A549 (cell line): ENCODE measurements at regions not wholly inside any gene's neighbourhood (a gene's known extent, or its start where the extent isn't known, plus 50 kb on each side); places are given as distances from the start of the nearest gene placed in this dataset.

Source experiments
- CTCF ChIP-seq: fragments of >200 bp; sonication (Bioruptor Twin); formaldehyde crosslinking; IDR thresholded peaks from 3 replicates; pipeline ENCODE4 v1.5.1; 2016
- MAX ChIP-seq: IDR thresholded peaks from 2 replicates; pipeline ENCODE4 v1.6.1; 2012
- POLR2A ChIP-seq: IDR thresholded peaks from 2 replicates; pipeline ENCODE4 v1.6.1; 2012; ENCODE audit warnings: mild to moderate bottlenecking, low read length

GRCh38 chr5:15233566-15233965 lies 266.4 kb upstream of the FBXL7 start:
- TF ChIP-seq POLR2A: no peak
- TF ChIP-seq CTCF: no peak
- no peak for TF ChIP-seq MAX
